Neural cell (in vitro differentiated cells): ENCODE measurements at regions not wholly inside any gene's neighbourhood (a gene's known extent, or its start where the extent isn't known, plus 50 kb on each side); places are given as distances from the start of the nearest gene placed in this dataset.

Experiments used
- H2AFZ ChIP-seq: fragments of 200-600, 300-800 bp; sonication (generic), shearing (Covaris generic); 2 replicates; pipeline ENCODE4 v1.6.0; 2014; ENCODE audit warnings: low read depth, mild to moderate bottlenecking, antibody characterized with exemption, low read length, moderate library complexity
- H3F3A ChIP-seq: fragments of 200-600 bp; shearing (Covaris generic); 2 replicates; pipeline ENCODE4 v1.6.1; 2016; ENCODE audit warnings: mild to moderate bottlenecking, moderate library complexity, mixed read lengths, antibody characterized with exemption, low read length; ENCODE audit not compliant: insufficient read depth, poor library complexity, severe bottlenecking
- H3K27ac ChIP-seq: fragments of 200-600, 300-800 bp; sonication (generic), shearing (Covaris generic); 2 replicates; pipeline ENCODE4 v1.5.1; 2014; ENCODE audit warnings: mild to moderate bottlenecking, low read length, moderate library complexity
- H3K27me3 ChIP-seq: fragments of 300-800, 200-600 bp; sonication (generic), shearing (Covaris generic); 2 replicates; pipeline ENCODE4 v1.6.0; 2014; ENCODE audit warnings: mild to moderate bottlenecking, low read depth, low read length, moderate library complexity; ENCODE audit not compliant: insufficient read depth
- H3K36me3 ChIP-seq: fragments of 300-800, 200-600 bp; sonication (generic), shearing (Covaris generic); 2 replicates; pipeline ENCODE4 v1.5.1; 2014; ENCODE audit warnings: mild to moderate bottlenecking, antibody characterized with exemption, low read length, moderate library complexity; ENCODE audit not compliant: insufficient read depth
- H3K4me2 ChIP-seq: fragments of 300-800, 200-600 bp; sonication (generic), shearing (Covaris generic); 2 replicates; pipeline ENCODE4 v1.6.0; 2014; ENCODE audit warnings: mild to moderate bottlenecking, low read length
- H3K4me3 ChIP-seq: fragments of 300-800, 200-600 bp; sonication (generic), shearing (Covaris generic); 2 replicates; pipeline ENCODE4 v1.5.1; 2014; ENCODE audit warnings: mild to moderate bottlenecking, low read length, moderate library complexity
- H3K79me2 ChIP-seq: fragments of 200-600 bp; shearing (Covaris generic); replicated peaks from 2 replicates; pipeline ENCODE4 v1.6.0; 2014; ENCODE audit warnings: mild to moderate bottlenecking, low read length, moderate library complexity; ENCODE audit not compliant: insufficient read depth
- H3K9ac ChIP-seq: fragments of 300-800, 200-600 bp; sonication (generic), shearing (Covaris generic); 2 replicates; pipeline ENCODE4 v1.6.1; 2016; ENCODE audit warnings: mild to moderate bottlenecking, low read length, mixed read lengths
- H3K9me2 ChIP-seq: fragments of 200-600 bp; shearing (Covaris generic); 2 replicates; pipeline ENCODE4 v1.6.1; 2016; ENCODE audit warnings: mild to moderate bottlenecking, low read length, mixed read lengths; ENCODE audit not compliant: insufficient read depth
- H3K9me3 ChIP-seq: fragments of 200-600, 300-800 bp; sonication (generic), shearing (Covaris generic); 2 replicates; pipeline ENCODE4 v1.6.1; 2016; ENCODE audit warnings: mild to moderate bottlenecking, mixed run types, low read length, moderate library complexity, mixed read lengths
- H4K20me1 ChIP-seq: fragments of 200-600 bp; shearing (Covaris generic); 2 replicates; pipeline ENCODE4 v1.6.1; 2016; ENCODE audit warnings: mild to moderate bottlenecking, mixed run types; ENCODE audit not compliant: insufficient read depth
- EP300 ChIP-seq: fragments of 450-650 bp; conservative IDR thresholded peaks from 2 replicates; pipeline ENCODE4 v1.6.1; 2014; ENCODE audit warnings: antibody characterized with exemption, mild to moderate bottlenecking, moderate library complexity; ENCODE audit not compliant: poor library complexity, severe bottlenecking
- EZH2 ChIP-seq: fragments of 200-600, 300-800 bp; shearing (Covaris generic), sonication (generic); IDR thresholded peaks from 2 replicates; pipeline ENCODE4 v1.6.1; 2014; ENCODE audit warnings: antibody characterized with exemption, low read length, borderline replicate concordance, mild to moderate bottlenecking; ENCODE audit not compliant: insufficient read depth, poor library complexity, severe bottlenecking
- MXI1 ChIP-seq: fragments of 450-650 bp; conservative IDR thresholded peaks from 2 replicates; pipeline ENCODE4 v1.6.1; 2014; ENCODE audit warnings: antibody characterized with exemption, mild to moderate bottlenecking; ENCODE audit not compliant: poor library complexity, severe bottlenecking
- POLR2AphosphoS5 ChIP-seq: IDR thresholded peaks from 2 replicates; pipeline ENCODE4 v1.6.1; 2012
- RAD21 ChIP-seq: fragments of 450-650 bp; conservative IDR thresholded peaks from 2 replicates; pipeline ENCODE4 v1.6.1; 2014; ENCODE audit warnings: antibody characterized with exemption, mild to moderate bottlenecking, moderate library complexity
- REST ChIP-seq: IDR thresholded peaks from 2 replicates; pipeline ENCODE4 v1.6.1; 2012; ENCODE audit warnings: borderline replicate concordance
- SMC3 ChIP-seq: fragments of 450-650 bp; conservative IDR thresholded peaks from 2 replicates; pipeline ENCODE4 v1.6.1; 2014; ENCODE audit warnings: antibody characterized with exemption, mild to moderate bottlenecking, moderate library complexity; ENCODE audit not compliant: poor library complexity
- TAF1 ChIP-seq: IDR thresholded peaks from 2 replicates; pipeline ENCODE4 v1.6.1; 2012; ENCODE audit warnings: low read depth
- TF ChIP-seq, protein P1 (sequence below): fragments of 450-650 bp; IDR thresholded peaks from 2 replicates; pipeline ENCODE4 v1.5.1; 2014; ENCODE audit warnings: antibody characterized with exemption, mild to moderate bottlenecking, moderate library complexity; ENCODE audit not compliant: poor library complexity, severe bottlenecking

DNA sequence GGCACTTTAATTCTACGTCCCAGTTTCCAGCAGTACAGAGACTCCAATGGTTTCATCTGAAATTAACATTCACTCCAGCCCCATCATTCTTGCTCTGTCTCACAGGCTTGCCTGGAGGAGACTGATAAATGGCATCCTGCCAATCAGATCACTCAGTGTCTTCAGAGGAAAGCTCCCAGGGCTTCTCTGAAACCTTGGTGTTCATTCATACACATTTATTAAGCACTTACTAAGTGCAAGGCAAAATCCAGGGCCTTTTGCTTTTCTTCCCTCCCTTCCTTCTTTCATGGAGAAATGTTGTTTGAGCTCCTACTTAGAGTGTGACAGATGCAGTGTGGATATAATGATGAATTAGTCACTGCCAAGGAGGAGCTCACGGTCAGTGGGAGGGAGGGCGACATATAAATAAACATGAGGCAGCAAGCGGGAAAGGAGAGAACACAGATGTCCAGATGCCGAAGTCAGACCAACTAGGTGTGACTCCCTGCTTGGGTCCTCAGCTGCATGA lies 106.7 kb upstream of the DTNBP1 start:
- no peak overlapping the region for H3K27ac ChIP-seq
- TF ChIP-seq TAF1 (no peak), SMC3 (no peak), MXI1 (no peak), REST (no peak), EP300 (peak; percentile 62), POLR2AphosphoS5 (no peak)
- H3K4me3 ChIP-seq: no peak overlapping the region
- H3K9ac ChIP-seq: no peak overlapping the region
- H3K9me2 ChIP-seq: no peaks in the 10 kb centered on the region
- no peaks in the 10 kb centered on the region for H4K20me1 ChIP-seq
- H3K4me2 ChIP-seq: no peak overlapping the region
- H3K27me3 ChIP-seq: no peaks in the 10 kb centered on the region
- H3K79me2 ChIP-seq: no peaks in the 10 kb centered on the region
- no peaks in the 10 kb centered on the region for H3K36me3 ChIP-seq
- no peaks in the 10 kb centered on the region for H3F3A ChIP-seq
- no peak overlapping the region for H2AFZ ChIP-seq
- H3K9me3 ChIP-seq: no peaks in the 10 kb centered on the region

DNA sequence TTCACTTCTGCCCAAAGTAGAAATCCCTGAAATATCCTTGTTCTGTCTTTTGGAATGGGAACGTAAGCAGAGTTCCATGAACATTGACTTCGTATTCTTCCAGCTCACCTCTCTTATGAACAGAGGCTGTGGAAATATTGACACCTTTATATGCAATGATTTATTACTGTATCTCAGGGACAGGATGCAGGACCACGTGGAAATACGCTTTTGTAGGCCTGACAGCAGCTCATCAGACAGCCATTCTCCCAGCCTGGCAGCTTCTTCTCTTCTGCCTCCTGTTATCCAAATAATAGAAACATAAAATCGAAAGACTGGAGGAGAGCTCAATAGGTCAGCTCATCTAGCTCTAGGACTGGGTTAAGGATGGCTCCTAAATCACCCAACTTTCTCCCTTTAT lies 106.2 kb upstream of the DTNBP1 start:
- Histone ChIP-seq H4K20me1 (no peaks in the 10 kb centered on the region), H2AFZ (no peak overlapping the region), H3K79me2 (no peaks in the 10 kb centered on the region), H3K36me3 (no peaks in the 10 kb centered on the region), H3K9ac (no peak overlapping the region), H3K27me3 (no peaks in the 10 kb centered on the region), H3K9me3 (no peaks in the 10 kb centered on the region), H3K4me3 (no peak overlapping the region), H3K27ac (no peak overlapping the region), H3K4me2 (no peak overlapping the region), H3F3A (no peaks in the 10 kb centered on the region), H3K9me2 (no peaks in the 10 kb centered on the region)
- TF ChIP-seq RAD21: no peak
- TF ChIP-seq EZH2: no peak
- TF ChIP-seq TAF1: no peak
- TF ChIP-seq, protein P1, sequence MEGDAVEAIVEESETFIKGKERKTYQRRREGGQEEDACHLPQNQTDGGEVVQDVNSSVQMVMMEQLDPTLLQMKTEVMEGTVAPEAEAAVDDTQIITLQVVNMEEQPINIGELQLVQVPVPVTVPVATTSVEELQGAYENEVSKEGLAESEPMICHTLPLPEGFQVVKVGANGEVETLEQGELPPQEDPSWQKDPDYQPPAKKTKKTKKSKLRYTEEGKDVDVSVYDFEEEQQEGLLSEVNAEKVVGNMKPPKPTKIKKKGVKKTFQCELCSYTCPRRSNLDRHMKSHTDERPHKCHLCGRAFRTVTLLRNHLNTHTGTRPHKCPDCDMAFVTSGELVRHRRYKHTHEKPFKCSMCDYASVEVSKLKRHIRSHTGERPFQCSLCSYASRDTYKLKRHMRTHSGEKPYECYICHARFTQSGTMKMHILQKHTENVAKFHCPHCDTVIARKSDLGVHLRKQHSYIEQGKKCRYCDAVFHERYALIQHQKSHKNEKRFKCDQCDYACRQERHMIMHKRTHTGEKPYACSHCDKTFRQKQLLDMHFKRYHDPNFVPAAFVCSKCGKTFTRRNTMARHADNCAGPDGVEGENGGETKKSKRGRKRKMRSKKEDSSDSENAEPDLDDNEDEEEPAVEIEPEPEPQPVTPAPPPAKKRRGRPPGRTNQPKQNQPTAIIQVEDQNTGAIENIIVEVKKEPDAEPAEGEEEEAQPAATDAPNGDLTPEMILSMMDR: no peak
- no peak for TF ChIP-seq REST
- no peak for TF ChIP-seq SMC3
- no peak for TF ChIP-seq POLR2AphosphoS5
- no peak for TF ChIP-seq EP300
- TF ChIP-seq MXI1: no peak
